GM21515 (cell line): ENCODE measurements at regions not wholly inside any gene's neighbourhood (a gene's known extent, or its start where the extent isn't known, plus 50 kb on each side); places are given as distances from the start of the nearest gene placed in this dataset.

Experiments used
- ATAC-seq: cut with Tn5 transposase; IDR thresholded peaks from one replicate; pipeline ENCODE4 v1.9.1; 2021; ENCODE audit not compliant: unreplicated experiment

DNA sequence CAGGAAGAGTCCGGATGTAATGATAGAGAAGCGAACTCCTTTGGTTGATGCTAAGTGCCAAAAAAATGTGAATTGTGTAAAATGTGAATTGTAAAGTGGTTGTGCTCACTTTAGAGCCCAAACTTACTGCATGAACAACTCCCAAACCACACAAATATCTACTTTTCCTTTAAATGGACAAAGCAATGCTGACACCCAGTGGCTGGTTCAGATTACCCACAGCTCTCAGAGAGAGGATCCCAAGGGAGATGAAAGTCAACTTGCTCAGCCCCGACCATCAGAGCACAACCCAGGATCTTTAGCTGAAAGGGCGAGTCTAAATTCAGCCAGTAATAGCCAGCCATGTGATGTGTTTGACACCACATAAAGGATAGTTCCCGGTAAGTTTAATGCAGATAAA, 133.7 kb downstream of the NMUR2 start:
- ATAC-seq, result no peak

DNA sequence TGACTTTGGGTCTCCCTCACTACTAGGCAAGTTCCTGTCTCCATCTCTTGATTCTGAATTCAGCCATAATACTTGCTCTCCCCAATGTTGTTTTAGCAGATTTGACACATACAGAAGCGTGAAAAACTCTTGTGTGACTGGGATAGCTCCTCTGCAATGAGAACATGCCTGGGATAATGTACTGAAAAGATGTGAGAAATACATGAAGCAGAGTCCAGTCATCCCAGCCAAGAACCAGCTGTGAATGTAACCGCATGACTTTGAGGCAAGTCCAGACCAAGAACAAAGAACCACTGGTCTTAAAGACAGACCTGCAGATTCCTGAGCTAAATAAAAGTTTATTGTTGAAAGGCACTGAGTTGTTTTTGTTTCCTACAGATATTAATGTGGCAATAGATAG, 135.0 kb downstream of the NMUR2 start:
- ATAC-seq, result no peak

DNA sequence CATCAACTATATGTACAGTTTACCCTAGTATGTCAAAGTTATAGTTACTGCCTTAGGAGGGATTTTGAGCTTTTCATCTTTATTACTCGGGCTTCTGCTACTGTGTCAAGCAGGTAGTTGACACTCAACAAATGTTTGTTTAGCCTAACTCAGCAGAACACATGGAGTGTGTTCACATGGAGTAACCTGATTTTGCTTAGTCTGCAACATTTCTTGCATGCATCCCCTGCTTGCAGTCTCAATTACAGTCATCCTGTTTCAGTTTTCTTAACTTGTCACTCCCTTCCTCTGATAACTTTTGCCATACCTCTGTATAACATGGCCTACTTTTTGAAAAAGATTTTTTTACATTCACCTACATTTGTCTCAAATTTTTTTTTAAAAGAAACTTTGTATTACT, 135.5 kb downstream of the NMUR2 start:
- no peak for ATAC-seq

DNA sequence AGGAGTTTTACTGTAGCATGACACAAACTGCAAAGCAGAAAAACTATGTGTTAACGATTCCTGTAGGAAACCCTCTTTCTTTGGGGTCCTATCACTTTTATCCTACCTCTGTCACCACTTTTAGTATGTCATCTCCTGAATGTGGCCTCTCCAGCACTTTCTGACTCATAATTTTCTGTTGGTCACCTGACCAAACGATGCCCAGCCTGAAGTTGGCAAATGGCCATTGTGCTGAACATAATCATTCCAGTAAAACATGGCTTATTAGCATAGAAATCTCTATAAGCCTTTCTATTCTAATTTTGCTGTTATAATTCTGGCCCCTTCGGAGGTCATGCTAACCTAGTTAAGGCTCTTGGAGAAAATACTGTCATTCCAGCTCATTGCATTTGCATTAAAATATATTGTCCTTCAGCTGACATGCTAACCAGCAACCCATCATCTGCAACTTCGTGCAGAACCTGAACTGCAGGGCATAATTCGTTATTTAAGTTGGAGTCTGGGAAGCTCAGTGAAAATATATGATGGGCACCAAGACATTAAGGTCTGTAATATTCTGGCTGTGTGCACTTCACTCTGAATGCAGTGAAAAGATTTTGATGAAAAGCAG, 140.3 kb downstream of the NMUR2 start:
- ATAC-seq, result no peak

DNA sequence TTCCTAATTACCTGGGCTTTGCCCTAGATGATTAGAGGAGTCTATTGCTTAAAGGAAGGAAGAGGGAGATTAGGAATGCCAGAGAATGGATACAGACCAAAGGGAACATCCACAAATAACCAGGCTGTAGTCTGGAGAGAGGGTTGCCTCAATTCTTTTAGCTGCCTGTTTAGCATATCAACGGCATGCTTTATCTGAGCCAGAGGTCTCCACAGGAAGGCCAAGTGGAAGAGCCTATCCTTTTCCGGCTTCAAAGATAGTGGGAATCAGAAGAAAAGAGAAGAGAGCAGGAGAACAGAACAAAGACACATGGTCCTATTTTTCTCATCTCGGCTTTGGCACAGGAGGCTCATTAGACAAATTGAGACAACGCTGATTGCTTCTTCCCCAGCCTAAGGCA, 142.4 kb downstream of the NMUR2 start:
- ATAC-seq, result no peak

DNA sequence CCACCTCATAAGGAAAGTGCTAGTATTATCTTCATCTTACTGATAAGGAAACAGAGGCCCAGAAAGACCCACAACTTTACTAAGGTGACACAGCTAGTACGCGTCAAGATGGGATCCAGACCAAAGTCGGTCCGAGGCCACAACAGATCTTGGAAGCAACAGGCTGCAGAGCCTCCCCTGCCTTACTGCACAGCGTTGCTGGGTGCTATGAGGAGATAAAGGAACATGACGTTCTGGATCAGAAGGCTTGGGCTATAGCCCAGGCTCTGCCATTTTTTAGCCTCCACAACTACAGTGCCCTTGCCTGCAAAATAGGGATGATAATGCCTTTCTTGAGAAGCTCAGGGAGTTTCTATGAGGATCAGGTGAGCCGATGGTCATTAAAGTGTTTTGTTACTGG, 144.1 kb downstream of the NMUR2 start:
- ATAC-seq, result no peak

DNA sequence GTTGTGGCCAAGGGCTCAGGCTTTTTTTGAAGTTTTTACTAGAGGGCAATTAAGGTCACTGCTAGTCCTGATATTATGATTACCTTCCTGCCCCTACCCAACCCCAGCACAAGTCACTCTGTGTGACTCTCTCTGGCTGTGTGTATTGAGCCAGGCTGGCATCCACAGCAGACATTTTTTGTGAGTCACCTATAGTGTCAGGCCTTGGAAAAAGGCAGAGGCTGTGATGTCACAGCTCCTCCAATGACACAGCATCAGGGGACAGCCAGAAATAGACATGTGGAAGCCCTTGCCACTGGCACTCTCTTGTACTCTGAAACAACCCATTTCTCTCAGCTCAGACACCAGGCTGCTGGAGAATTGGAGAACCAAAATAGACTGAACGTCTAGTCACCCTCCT, 145.4 kb downstream of the NMUR2 start:
- ATAC-seq, result no peak

DNA sequence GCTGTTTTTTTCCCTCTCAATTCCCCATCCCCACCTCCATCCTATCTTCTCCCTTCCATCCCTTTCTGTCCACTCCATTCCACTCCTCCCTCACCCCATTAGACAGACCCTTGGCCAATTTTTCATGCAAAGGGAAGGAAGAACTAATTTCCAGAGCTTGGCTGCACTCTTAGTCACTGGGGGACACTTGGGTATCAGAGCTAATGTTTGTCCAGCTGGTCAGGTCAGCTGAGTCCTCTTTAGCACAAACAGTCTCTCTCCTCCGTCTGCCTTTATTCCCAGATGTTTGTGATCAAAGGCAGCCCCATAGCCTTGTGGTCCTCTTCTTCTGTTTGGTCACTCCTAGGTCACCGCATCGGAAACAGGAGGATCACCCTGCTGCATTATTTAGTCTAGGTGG, 148.5 kb downstream of the NMUR2 start:
- ATAC-seq, result no peak

DNA sequence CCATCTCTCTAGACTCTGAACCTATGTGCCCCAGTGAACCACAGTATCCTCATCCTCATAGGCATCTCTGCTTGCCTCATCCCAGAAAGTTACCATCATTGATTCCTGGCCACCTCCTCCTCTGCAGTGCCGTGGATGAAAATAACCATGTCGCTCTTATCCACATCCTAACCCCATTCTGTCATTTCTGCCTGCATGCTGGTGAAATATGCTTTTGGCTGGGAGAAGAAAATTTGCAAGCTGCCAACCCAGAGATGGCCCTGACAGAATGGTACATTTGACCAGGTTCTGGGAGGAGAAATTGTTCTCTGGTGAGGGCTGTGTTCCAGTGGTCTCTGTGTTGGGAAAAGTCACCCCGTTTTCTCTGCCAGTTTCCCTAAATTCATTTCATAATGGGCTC, 149.7 kb downstream of the NMUR2 start:
- no peak for ATAC-seq

DNA sequence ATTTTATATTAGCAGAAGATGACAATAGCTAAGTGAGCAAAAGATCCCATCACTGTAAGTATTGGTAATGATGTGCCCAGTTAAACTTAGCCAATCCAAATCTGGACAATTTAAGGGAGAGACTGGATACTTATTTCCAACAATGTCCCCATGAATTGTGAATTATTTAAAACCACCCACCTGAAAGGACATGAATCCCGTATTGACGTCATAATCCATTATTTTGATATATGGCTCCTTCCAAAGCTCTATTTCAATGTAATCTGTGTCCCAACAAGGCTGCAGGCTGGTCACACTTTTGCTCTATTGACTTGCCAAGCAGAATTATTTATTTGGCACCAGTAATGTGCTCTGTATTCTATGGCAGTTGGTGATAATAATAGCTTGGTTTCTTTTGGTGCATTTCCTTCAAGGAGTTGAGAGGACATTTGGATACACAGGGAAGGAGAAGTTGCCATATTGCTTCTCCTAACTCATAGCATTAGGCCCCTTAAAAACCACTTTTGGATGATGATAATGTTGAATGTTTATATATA, 157.2 kb downstream of the NMUR2 start:
- no peak for ATAC-seq

DNA sequence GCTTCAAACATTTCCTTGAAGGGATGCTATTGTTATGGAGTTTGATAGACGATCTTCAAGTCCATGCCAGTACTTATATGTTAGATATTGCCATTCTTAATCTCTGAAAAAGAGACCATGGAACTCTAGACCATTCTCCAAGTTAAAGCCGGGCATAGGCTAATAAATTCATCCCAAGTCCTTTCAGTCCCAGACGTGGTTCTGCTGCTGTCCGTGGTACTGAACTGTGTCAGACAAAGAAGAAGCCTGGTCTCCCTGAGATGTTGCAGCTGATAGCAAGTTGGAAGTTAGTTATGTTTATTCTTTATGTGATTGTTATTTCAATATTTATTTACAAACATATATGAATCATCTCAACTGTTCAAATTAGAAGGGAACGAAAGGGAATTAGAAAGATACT, 158.7 kb downstream of the NMUR2 start:
- no peak for ATAC-seq

DNA sequence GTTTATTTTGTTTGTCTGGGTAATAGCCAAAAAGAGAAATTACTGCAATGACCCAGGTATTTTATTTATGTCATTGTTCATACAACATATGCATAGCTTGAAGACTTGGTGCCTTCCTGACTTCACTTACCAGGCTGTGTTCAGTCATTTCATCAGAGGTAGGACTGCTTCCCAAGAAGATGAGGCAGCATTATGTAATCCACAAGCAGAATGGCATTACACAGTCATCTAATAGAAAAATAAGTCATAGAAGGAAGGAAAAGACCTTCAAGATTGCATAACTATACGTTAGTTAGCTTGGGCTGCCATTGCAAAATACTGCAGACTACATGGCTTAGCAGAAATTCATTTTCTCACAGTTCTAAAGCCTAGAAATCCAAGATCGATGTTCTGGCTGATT, 167.5 kb downstream of the NMUR2 start:
- ATAC-seq, result no peak

DNA sequence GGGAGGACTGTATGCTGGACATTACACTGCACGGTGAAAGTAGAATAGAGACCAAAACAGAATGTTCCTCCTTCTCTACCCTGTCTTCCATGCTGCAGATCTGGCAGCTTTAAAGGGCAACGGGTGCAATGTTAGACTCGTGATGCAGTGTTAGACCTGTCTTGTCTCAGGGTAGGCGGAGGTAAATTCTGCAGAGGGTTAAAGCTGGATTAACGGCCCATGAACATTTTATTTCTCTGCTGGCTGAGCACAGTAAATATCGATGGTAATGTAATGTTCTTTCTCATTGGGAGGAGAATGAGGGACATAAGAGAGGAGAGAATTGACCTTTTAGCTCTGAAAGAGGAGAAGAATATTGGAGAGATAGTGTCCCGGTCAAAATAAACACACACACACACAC, 178.9 kb downstream of the NMUR2 start:
- no peak for ATAC-seq

DNA sequence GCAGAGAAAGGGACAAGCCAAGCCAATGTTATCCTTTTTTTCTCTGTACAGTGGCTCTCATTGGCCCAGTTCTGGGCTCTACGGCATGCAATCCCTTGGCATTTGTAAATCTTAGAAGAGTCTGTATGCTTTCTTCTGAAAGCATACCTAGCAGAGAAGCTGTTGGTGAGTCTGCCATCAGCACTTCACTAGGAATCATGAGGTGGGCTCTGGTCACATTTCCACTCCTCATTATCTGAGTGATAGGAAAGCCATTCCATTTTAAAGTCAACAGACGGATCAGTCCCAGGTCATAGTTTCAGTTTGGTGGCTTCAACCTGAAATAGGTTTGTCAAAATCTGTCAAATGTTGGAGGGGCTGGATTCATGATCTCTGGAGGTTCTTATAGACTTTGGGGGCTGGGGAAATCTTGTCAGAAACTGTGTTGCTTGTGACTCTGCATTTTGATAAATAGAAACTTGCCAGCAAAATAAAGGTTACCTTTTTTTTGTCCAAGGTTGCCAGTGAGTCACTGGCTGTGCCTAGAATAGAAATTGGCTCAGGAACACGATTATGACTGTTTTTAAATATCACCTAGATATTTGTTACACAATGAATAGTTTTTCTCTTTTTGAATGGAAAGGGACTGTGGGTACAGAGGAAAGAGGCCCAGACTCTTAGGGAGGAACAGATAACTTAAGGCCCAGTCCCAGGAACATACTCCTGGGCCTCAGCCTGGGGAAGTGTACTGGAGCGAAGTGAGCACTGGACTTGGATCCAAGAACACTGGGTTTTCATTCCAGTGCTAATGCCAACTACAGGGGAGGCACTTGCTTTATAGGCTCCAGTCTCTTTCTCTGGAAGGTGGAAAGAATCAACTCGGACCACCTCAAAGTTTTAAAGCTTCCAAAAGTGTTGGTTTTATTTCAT, 183.1 kb downstream of the NMUR2 start:
- no peak for ATAC-seq

DNA sequence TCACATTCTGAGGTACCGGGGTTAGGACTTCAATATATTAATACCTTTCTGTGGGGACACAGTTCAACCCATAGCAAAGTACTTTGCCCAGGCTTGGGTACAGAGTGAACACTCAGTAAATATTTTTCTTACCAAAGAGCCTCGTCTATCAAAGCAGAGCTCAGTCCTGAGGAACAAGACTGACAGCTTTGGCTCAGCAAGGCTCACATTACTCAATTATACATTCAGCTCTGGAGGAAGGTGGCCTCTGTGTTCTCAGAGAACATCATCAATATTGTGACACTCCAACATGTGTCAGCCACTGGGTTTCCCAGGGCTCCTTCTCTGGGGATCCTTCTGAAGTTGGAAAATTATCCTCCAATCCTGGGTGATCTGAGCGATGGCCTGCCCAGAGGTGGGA, 186.4 kb downstream of the NMUR2 start:
- no peak for ATAC-seq

DNA sequence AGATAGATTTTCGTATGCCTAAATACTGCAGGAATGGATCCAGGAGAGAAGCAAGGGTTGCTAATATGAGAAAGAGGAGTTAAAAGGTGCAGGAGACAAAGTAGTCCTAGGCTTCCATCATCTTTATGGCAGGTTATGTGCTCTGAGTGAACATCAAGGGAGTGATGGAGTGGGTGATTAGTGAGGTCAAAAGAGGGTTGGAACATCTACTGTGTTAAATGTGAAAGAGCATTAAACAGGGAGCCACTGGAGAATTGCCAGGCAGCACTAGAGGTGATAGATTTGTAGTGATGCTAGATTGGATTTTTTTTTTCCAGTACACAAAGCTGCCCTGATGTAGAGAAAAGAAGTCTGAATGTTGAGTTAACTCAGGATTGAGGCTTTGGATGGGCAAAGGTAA, 199.3 kb downstream of the NMUR2 start:
- ATAC-seq, result no peak

DNA sequence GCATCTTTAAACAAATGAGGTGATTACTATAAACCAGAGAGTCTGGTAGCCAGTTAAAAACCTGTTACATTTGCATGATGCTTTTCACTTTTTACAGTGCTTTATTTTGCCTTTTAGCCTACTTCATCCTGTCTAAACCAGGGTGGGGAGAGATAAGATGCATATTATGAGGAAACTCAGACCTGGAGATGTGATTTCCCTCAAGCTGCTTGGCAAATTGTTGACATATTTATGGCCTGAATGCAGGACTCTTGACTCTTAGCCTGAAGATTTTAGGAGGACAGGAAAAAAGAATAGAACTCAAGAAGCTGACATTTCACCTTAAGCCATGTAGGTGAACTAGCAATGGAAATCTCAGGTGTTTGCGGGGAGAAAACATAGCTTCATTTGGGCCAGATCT, 202.8 kb downstream of the NMUR2 start:
- no peak for ATAC-seq

DNA sequence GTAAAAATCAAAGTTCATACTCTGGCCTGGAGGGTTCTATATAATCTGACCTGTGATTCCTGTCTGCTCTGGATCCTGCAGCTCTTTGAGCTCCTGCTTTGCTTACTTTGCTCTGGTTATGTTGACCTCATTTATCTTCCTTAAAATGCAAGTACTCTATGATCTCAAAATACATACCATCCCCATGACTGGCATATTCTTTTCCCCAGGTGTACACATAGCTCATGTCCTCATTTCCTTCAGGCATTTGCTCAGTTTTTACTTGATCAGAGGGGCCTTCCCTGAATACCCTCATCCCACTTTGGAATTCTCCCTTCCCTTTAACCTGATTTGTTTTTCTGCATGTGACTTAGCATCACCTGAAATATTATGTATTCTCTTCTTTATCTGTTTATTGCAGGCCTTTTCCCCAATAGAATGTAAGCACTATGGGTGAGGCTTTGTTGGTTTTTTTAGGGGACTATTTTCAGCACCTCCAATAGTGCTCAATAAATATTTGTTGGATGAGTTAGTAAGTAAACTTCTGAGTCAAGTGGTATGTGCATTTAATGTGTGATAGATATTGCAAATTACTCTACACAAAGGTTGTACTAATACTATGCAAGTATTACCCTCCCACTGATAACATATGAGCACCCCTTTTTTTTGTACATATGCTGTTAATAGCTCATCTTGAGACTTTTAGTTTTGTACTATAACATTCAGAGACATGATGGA, 211.5 kb downstream of the NMUR2 start:
- ATAC-seq, result no peak

DNA sequence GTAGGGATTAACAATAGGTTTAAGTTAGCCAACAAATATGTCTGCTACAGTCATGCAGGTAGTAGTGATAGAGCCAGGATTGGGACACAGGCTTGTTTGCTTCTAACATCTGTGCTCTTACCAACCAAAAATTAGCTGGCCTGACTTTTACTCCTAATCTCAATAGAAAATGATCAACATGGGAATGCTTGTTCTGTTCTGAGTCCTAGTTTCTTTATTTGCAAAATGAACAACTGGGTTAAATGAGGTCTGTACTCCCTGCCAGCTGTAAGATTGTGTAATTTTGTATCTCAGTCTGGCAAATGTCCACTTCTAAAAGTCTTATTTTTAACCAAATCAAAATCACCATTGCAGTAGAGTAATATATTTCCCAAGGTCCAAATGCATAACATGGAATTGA, 216.8 kb downstream of the NMUR2 start:
- no peak for ATAC-seq

DNA sequence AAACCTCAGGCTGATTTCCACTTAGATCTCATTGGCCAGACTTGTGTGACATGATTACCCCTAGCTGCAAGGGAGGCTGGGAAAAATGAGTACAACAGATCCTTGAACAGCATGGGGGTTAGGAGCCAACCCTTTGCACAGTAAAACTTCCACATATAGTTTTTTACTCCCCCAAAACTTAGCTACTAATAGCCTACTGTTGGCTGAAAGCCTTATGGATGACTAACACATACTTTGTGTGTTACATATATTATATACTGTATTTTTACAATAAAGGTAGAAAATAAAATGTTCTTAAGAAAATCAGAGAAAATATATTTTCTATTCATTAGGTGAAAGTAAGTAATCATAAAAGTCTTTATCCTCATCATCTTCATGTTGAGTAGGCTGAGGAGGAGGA, 217.4 kb downstream of the NMUR2 start:
- ATAC-seq, result no peak

DNA sequence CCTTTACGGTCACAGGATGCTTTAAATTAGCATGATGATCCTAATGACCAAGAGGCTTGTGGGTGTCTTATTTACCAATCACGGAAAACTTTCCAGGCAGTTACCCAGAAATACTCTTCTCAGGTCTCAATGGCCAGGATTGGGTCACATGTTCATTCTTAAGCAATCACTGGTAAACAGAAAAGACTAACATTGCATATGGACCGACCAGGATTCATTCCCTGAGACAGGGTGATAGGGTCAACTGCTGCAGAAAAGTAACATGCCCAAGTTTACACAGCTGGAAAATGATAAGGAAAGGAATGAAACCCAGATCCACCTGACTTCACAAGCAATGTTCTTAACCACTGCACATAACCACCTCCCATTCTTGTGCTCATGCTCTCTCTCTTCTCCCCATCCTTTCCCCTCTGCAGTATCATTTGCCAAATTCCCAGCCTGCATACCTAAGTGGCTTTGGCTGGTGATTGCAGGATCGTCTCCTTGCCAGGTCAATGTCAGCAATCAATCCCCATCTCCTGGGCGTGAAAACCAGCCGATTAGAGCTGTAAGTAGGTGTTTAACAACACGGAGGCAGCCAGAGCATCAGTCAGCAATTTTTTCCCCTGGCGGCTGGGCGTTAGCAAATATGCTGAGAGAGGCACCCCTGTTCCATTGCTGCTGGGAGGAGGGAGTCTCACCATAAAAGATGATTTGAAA, 219.4 kb downstream of the NMUR2 start:
- ATAC-seq, result no peak
